GM12801 (cell line): ENCODE measurements at regions not wholly inside any gene's neighbourhood (a gene's known extent, or its start where the extent isn't known, plus 50 kb on each side); places are given as distances from the start of the nearest gene placed in this dataset.

ENCODE experiments used
- CTCF ChIP-seq: IDR thresholded peaks from one replicate; pipeline ENCODE4 v1.5.1; 2011; ENCODE audit warnings: control low read depth; ENCODE audit not compliant: insufficient read length; ENCODE audit errors: extremely low read depth

- no peak for TF ChIP-seq CTCF
These were observed 568.9 kb downstream of the EDEM1 start for GRCh38 chr3:5756443-5756842.

- no peak for TF ChIP-seq CTCF
These were observed 569.8 kb downstream of the EDEM1 start for GRCh38 chr3:5757213-5757804.

GRCh38 chr3:5758699-5759098, 571.2 kb downstream of the EDEM1 start:
- TF ChIP-seq CTCF: no peak

- no peak for TF ChIP-seq CTCF
These were observed 575.0 kb downstream of the EDEM1 start for GRCh38 chr3:5762506-5762905.

GRCh38 chr3:5766848-5767247, 579.3 kb downstream of the EDEM1 start:
- TF ChIP-seq CTCF: no peak

GRCh38 chr3:5767304-5767703, 579.8 kb downstream of the EDEM1 start:
- TF ChIP-seq CTCF: no peak

GRCh38 chr3:5768281-5768945, 580.9 kb downstream of the EDEM1 start:
- no peak for TF ChIP-seq CTCF
